SU-DHL-6 (cell line): ENCODE measurements at regions not wholly inside any gene's neighbourhood (a gene's known extent, or its start where the extent isn't known, plus 50 kb on each side); places are given as distances from the start of the nearest gene placed in this dataset.

Experiments
- EZH2phosphoT487 ChIP-seq: fragments of 200-600 bp; sonication (generic), shearing (Covaris generic); conservative IDR thresholded peaks from 2 replicates; pipeline ENCODE4 v1.6.1; 2018; ENCODE audit warnings: mild to moderate bottlenecking, antibody characterized with exemption, low read length, moderate library complexity, mixed read lengths
- TF ChIP-seq, protein P1 (sequence below): fragments of 200-600 bp; sonication (generic); IDR thresholded peaks from one replicate; pipeline ENCODE4 v1.5.1; 2017; ENCODE audit warnings: antibody characterized with exemption, mild to moderate bottlenecking, low read length, moderate library complexity; ENCODE audit not compliant: insufficient read depth, poor library complexity, severe bottlenecking

DNA sequence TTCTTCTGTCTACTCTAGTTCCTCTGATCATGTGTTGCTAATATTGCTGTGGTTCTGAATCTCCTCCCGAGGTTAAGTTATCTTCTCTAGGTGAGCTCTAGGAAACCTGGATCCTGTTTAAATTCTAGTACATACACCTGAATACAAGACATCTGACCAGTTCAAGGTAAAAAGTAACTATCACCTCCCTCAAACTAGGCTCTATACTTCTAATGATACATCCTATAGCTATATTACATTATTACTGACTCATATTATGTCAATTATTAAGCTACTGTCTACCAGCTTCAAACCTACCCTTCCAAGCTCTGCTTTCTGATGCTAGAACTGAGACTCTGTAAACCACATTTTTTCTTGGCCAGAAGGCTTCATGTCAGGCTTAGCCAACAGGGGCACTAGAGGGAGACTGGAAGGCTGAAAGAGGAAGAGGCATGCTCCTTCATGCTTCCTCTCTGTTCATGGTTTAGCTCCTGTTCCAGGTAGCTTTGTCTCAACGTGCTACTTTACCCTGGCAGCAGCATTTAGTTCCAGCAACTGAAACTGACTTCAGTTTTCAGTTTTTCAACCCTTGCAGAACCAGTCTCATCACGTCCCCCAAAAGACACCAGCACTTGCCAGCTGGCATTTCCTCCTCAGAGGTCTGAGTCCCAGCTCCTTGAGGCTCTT is 148.4 kb upstream of the TOP1 start:
- TF ChIP-seq, protein P1, sequence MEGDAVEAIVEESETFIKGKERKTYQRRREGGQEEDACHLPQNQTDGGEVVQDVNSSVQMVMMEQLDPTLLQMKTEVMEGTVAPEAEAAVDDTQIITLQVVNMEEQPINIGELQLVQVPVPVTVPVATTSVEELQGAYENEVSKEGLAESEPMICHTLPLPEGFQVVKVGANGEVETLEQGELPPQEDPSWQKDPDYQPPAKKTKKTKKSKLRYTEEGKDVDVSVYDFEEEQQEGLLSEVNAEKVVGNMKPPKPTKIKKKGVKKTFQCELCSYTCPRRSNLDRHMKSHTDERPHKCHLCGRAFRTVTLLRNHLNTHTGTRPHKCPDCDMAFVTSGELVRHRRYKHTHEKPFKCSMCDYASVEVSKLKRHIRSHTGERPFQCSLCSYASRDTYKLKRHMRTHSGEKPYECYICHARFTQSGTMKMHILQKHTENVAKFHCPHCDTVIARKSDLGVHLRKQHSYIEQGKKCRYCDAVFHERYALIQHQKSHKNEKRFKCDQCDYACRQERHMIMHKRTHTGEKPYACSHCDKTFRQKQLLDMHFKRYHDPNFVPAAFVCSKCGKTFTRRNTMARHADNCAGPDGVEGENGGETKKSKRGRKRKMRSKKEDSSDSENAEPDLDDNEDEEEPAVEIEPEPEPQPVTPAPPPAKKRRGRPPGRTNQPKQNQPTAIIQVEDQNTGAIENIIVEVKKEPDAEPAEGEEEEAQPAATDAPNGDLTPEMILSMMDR = no peak
- TF ChIP-seq EZH2phosphoT487 = no peak
